HepG2 (cell line): ENCODE measurements at regions not wholly inside any gene's neighbourhood (a gene's known extent, or its start where the extent isn't known, plus 50 kb on each side); places are given as distances from the start of the nearest gene placed in this dataset.

ENCODE experiments used
- ADNP ChIP-seq: sonication (generic); formaldehyde crosslinking; IDR thresholded peaks from 2 replicates; pipeline ENCODE4 v1.4.0; 2020; ENCODE audit warnings: missing genetic modification reagents
- HIVEP1 ChIP-seq: sonication (generic); formaldehyde crosslinking; IDR thresholded peaks from 2 replicates; pipeline ENCODE4 v1.4.0; 2020; ENCODE audit warnings: mild to moderate bottlenecking, missing genetic modification reagents
- LBX2 ChIP-seq: sonication (generic); formaldehyde crosslinking; IDR thresholded peaks from 2 replicates; pipeline ENCODE4 v1.5.0; 2020; ENCODE audit warnings: missing genetic modification reagents, mild to moderate bottlenecking, borderline replicate concordance
- MATR3 ChIP-seq: sonication (generic); formaldehyde crosslinking; IDR thresholded peaks from 2 replicates; pipeline ENCODE4 v1.4.0; 2020; ENCODE audit warnings: missing genetic modification reagents
- MTA1 ChIP-seq: sonication (generic); formaldehyde crosslinking; IDR thresholded peaks from 2 replicates; pipeline ENCODE4 v1.4.0; 2020; ENCODE audit warnings: missing genetic modification reagents, mild to moderate bottlenecking, borderline replicate concordance
- PAWR ChIP-seq: sonication (generic); formaldehyde crosslinking; IDR thresholded peaks from 2 replicates; pipeline ENCODE4 v1.4.0; 2020; ENCODE audit warnings: missing genetic modification reagents, mild to moderate bottlenecking, borderline replicate concordance
- PREB ChIP-seq: sonication (generic); formaldehyde crosslinking; IDR thresholded peaks from 2 replicates; pipeline ENCODE4 v1.4.0; 2020; ENCODE audit warnings: missing genetic modification reagents
- RFX5 ChIP-seq: IDR thresholded peaks from 2 replicates; pipeline ENCODE4 v1.6.1; 2011; ENCODE audit warnings: low read depth, low read length, improper control_type of control experiment
- RXRA ChIP-seq: sonication (generic); formaldehyde crosslinking; IDR thresholded peaks from 2 replicates; pipeline ENCODE4 v1.5.1; 2020; ENCODE audit warnings: missing genetic modification reagents
- SIX4 ChIP-seq: sonication (generic); formaldehyde crosslinking; IDR thresholded peaks from 2 replicates; pipeline ENCODE4 v1.4.0; 2020; ENCODE audit warnings: missing genetic modification reagents
- TAF1 ChIP-seq: sonication (generic); formaldehyde crosslinking; IDR thresholded peaks from 2 replicates; pipeline ENCODE4 v1.4.0; 2020; ENCODE audit warnings: missing genetic modification reagents
- TEAD2 ChIP-seq: sonication (generic); formaldehyde crosslinking; IDR thresholded peaks from 2 replicates; pipeline ENCODE4 v1.9.0; 2021; ENCODE audit warnings: missing genetic modification reagents
- TGIF2 ChIP-seq: IDR thresholded peaks from 2 replicates; pipeline ENCODE4 v1.6.1; 2016; ENCODE audit warnings: control low read depth, missing compliant biosample characterization
- ZKSCAN1 ChIP-seq: fragments of 150-350 bp; IDR thresholded peaks from 2 replicates; pipeline ENCODE4 v1.6.1; 2014; ENCODE audit warnings: low read length
- ZKSCAN8 ChIP-seq: IDR thresholded peaks from 2 replicates; pipeline ENCODE4 v1.6.1; 2016; ENCODE audit warnings: borderline replicate concordance, missing genetic modification reagents, missing compliant biosample characterization
- ZNF280B ChIP-seq: sonication (generic); formaldehyde crosslinking; IDR thresholded peaks from 2 replicates; pipeline ENCODE4 v1.5.0; 2020; ENCODE audit warnings: missing genetic modification reagents, mild to moderate bottlenecking, borderline replicate concordance
- ZNF512 ChIP-seq: sonication (generic); formaldehyde crosslinking; IDR thresholded peaks from 2 replicates; pipeline ENCODE4 v1.4.0; 2020; ENCODE audit warnings: mild to moderate bottlenecking, missing genetic modification reagents
- ZNF598 ChIP-seq: sonication (generic); formaldehyde crosslinking; IDR thresholded peaks from 2 replicates; pipeline ENCODE4 v1.5.1; 2020; ENCODE audit warnings: mild to moderate bottlenecking, missing genetic modification reagents, borderline replicate concordance
- TF ChIP-seq, protein P1 (sequence below): sonication (generic); formaldehyde crosslinking; IDR thresholded peaks from 2 replicates; pipeline ENCODE4 v1.5.1; 2020; ENCODE audit warnings: missing genetic modification reagents, mild to moderate bottlenecking, borderline replicate concordance
- TF ChIP-seq, protein P2 (sequence below): sonication (generic); formaldehyde crosslinking; IDR thresholded peaks from 2 replicates; pipeline ENCODE4 v1.4.0; 2020; ENCODE audit warnings: missing genetic modification reagents

- TF ChIP-seq ZNF598, result no peak
- no peak for TF ChIP-seq PAWR (CRISPR knock-in tag)
- TF ChIP-seq ZNF512 (CRISPR knock-in tag), result no peak
- no peak for TF ChIP-seq TEAD2 (CRISPR knock-in tag)
- TF ChIP-seq TAF1, result peak; percentile 17; the same call in 1 of the 2 replicates
- TF ChIP-seq, protein P1, sequence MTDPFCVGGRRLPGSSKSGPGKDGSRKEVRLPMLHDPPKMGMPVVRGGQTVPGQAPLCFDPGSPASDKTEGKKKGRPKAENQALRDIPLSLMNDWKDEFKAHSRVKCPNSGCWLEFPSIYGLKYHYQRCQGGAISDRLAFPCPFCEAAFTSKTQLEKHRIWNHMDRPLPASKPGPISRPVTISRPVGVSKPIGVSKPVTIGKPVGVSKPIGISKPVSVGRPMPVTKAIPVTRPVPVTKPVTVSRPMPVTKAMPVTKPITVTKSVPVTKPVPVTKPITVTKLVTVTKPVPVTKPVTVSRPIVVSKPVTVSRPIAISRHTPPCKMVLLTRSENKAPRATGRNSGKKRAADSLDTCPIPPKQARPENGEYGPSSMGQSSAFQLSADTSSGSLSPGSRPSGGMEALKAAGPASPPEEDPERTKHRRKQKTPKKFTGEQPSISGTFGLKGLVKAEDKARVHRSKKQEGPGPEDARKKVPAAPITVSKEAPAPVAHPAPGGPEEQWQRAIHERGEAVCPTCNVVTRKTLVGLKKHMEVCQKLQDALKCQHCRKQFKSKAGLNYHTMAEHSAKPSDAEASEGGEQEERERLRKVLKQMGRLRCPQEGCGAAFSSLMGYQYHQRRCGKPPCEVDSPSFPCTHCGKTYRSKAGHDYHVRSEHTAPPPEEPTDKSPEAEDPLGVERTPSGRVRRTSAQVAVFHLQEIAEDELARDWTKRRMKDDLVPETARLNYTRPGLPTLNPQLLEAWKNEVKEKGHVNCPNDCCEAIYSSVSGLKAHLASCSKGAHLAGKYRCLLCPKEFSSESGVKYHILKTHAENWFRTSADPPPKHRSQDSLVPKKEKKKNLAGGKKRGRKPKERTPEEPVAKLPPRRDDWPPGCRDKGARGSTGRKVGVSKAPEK (CRISPR knock-in tag), result no peak
- no peak for TF ChIP-seq MATR3 (CRISPR knock-in tag)
- TF ChIP-seq PREB, result no peak
- TF ChIP-seq LBX2 (CRISPR knock-in tag), result no peak
- TF ChIP-seq RFX5, result no peak
- no peak for TF ChIP-seq ADNP (CRISPR knock-in tag)
- TF ChIP-seq TGIF2, result no peak
- TF ChIP-seq, protein P2, sequence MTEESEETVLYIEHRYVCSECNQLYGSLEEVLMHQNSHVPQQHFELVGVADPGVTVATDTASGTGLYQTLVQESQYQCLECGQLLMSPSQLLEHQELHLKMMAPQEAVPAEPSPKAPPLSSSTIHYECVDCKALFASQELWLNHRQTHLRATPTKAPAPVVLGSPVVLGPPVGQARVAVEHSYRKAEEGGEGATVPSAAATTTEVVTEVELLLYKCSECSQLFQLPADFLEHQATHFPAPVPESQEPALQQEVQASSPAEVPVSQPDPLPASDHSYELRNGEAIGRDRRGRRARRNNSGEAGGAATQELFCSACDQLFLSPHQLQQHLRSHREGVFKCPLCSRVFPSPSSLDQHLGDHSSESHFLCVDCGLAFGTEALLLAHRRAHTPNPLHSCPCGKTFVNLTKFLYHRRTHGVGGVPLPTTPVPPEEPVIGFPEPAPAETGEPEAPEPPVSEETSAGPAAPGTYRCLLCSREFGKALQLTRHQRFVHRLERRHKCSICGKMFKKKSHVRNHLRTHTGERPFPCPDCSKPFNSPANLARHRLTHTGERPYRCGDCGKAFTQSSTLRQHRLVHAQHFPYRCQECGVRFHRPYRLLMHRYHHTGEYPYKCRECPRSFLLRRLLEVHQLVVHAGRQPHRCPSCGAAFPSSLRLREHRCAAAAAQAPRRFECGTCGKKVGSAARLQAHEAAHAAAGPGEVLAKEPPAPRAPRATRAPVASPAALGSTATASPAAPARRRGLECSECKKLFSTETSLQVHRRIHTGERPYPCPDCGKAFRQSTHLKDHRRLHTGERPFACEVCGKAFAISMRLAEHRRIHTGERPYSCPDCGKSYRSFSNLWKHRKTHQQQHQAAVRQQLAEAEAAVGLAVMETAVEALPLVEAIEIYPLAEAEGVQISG (CRISPR knock-in tag), result peak; percentile 43; the same call in 1 of the 2 replicates
- peak; percentile 51; the same call in 1 of the 2 replicates for TF ChIP-seq RXRA
- no peak for TF ChIP-seq SIX4 (CRISPR knock-in tag)
- no peak; the same call in 1 of the 2 replicates for TF ChIP-seq MTA1 (CRISPR knock-in tag)
- no peak for TF ChIP-seq HIVEP1 (CRISPR knock-in tag)
- no peak for TF ChIP-seq ZKSCAN1
- TF ChIP-seq ZNF280B (CRISPR knock-in tag), result peak; percentile 47; the same call in 1 of the 2 replicates
- no peak for TF ChIP-seq ZKSCAN8 (CRISPR knock-in tag)
Observed at GRCh38 chr4:189364032-189364449, 576.6 kb upstream of the FRG1 start (continued).
